ENCODE measurements at regions not wholly inside any gene's neighbourhood (a gene's known extent, or its start where the extent isn't known, plus 50 kb on each side); places are given as distances from the start of the nearest gene placed in this dataset.

- TF ChIP-seq CTCF (IDR thresholded peaks at IDR 0.05; ENCODE audit: insufficient read depth, low read length, poor library complexity, severe bottlenecking) (no peak), EZH2phosphoT487 (conservative IDR thresholded peaks at IDR 0.05; ENCODE audit: low read length) (no peak)
These were observed 319.6 kb downstream of the RRAGC start for GRCh38 chr1:38539931-38540330.
